Muscle of arm (tissue), 1 donor: ENCODE measurements at regions not wholly inside any gene's neighbourhood (a gene's known extent, or its start where the extent isn't known, plus 50 kb on each side); places are given as distances from the start of the nearest gene placed in this dataset.

Source experiments
- DNase-seq: peaks from one replicate; pipeline ENCODE4 v3.0.0-alpha.2; 2013

GRCh38 chr1:79847700-79848099 is 841.2 kb upstream of the ADGRL4 start:
- peak; percentile 5 for DNase-seq

DNA sequence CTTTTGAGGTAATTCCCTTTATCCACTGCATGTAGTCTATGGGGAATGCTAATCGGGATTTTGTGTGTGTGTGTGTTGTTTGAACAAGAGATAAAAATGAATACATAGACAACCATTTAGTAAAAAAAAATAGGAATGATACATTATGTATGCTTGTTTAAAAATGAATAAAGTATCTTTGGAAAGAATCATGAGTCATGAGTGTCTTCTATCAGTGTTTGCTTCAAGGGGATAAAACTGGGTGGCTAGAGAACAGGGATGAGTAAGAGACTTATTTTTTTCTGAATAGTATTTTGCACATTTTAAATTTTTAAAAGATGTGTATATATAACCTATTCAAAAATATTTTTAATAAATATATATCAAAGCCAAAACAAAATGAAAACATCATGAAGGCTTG is 839.4 kb upstream of the ADGRL4 start:
- DNase-seq, result no peak

- DNase-seq, result no peak
These were observed 836.3 kb upstream of the ADGRL4 start for GRCh38 chr1:79842811-79843210.

DNA sequence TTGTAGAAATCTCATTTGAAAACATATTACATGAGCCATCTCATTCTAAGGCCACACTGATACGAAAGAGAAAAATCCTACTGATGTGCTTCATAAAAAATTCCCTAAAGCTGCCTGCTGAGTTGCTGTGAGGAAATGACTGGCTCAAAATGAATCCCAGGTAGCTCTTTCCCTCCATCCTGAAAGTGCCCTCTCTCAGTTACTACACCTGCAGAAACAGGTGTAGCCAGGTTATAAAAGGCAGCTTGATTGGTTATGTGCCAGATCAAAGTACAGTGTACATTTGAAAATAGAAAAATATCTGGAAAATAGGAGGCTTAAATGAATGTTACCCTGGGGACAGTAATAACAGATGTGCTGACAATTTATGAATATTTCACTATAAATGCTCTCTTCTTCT is 833.4 kb upstream of the ADGRL4 start:
- no peak for DNase-seq

GRCh38 chr1:79827446-79827845 is 820.9 kb upstream of the ADGRL4 start:
- DNase-seq, result no peak

DNA sequence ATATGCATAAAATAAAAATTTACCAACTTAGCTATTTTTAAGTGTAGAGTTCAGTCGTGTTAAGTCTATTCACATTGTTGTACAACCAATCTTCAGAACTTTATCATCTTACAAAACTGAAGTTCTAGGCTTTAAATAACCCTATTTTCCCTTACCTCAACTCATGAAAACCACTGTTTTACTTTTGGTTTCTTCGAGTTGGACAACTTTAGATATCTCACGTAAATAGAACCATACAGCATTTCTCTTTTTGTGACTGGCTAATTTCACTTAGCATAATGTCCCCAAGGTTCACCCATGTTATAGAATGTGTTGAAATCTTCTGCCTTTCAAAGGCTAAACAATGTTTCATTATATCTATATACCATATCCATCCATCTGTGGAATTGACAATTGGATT is 819.0 kb upstream of the ADGRL4 start:
- DNase-seq, result no peak

GRCh38 chr1:79822053-79822452 is 815.5 kb upstream of the ADGRL4 start:
- no peak for DNase-seq

- no peak for DNase-seq
These were observed 812.6 kb upstream of the ADGRL4 start for GRCh38 chr1:79819140-79819539.

- no peak for DNase-seq
These were observed 810.6 kb upstream of the ADGRL4 start for GRCh38 chr1:79817031-79817560.

GRCh38 chr1:79815115-79815514 is 808.6 kb upstream of the ADGRL4 start:
- no peak for DNase-seq

DNA sequence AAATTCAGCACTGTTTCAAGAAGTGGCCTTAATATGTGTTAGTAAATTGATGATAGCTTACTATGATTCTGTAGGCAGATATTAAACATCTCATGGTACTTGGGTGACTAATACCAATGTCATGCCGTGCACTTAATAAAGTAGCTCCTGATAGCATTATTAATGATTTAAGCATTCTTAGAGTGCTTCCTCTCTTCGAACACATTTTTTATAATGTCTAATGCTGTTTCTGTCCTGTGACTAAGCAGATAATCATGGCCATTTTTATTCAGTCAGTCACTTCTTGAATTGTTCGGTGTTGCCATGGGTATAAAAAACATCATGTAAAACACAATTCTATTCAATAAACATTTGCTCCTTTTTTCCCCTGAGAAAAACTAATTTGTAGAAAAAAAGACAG is 804.6 kb upstream of the ADGRL4 start:
- no peak for DNase-seq

- no peak for DNase-seq
These were observed 802.4 kb upstream of the ADGRL4 start for GRCh38 chr1:79808816-79809475.

DNA sequence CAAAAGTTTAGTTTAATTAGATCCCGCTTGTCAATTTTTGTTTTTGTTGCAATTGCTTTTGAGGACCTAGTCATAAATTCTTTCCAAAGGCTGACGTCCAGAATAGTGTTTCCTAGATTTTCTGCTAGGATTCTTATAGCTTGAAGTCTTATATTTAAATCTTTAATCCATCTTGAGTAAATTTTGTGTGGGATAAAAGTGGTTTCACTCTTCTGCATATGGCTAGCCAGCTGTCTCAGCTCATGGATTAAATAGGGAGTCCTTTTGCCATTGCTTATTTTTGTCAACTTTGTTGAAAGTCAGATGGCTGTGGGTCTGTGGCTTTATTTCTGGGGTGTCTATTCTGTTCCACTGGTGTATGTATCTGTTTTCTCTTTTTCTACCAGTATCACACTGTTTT is 801.3 kb upstream of the ADGRL4 start:
- no peak for DNase-seq

- no peak for DNase-seq
These were observed 791.0 kb upstream of the ADGRL4 start for GRCh38 chr1:79797487-79797886.

DNA sequence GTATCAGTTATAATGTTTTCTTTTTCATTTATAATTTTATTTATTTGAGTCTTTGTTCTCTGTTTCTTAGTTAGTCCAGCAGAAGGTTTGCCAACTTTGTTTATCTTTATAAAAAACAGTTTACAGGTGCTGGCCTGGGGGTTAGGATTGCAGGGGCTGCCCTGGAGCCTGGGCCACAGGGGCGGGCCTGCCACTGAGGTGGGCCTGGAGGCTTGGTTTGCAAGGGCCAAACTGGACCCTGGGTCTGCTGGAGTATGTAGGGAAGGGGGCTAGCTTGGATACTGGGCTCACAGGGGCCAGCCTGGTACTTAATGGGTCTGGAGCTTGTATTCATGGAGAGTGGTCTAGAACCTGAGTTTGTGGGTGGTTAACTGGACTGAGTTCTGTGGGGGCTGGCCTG is 789.9 kb upstream of the ADGRL4 start:
- no peak for DNase-seq

GRCh38 chr1:79792219-79792930 is 785.8 kb upstream of the ADGRL4 start:
- peak; percentile 65 for DNase-seq

GRCh38 chr1:79791488-79792218 is 785.1 kb upstream of the ADGRL4 start:
- no peak for DNase-seq

GRCh38 chr1:79790950-79791349 is 784.4 kb upstream of the ADGRL4 start:
- DNase-seq, result no peak

DNA sequence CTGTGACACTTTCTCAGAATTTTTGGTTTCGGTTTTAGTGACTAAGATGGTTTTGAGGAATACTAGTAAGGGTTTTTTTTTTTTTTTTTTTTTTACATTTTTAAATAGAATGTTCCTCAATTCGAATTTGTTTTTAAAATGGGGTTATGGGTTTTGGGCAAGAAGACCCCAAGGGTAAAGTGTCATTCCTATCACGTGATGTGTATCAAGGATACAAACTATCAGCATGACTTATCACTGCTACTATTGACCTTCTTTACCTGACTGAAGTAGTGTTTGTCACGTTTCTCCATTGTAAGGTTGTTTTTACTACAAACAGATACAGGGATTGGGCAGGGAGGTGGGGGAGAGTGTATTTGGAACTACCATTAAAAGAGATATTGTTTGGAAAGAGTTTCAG is 781.1 kb upstream of the ADGRL4 start:
- DNase-seq, result no peak

- no peak for DNase-seq
These were observed 779.4 kb upstream of the ADGRL4 start for GRCh38 chr1:79785964-79786363.

DNA sequence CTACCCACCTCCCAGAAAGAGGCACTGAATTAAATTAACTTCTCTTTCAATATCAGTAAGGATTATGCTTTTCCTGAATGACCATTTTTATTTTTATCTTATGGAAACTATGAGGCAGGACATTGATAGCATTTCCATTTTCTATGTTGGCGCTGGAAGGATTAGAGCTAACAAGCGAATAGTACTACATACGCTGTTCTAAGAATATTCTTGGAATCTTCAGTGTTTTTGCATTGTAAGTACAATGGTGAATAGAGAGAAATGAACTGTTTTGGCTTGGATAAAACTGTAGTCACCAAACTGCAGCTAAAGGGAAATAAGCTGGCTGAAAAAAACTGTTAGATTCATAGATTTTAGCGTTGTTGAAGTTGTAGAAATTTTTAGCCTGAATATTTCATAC is 779.0 kb upstream of the ADGRL4 start:
- peak; percentile 24 for DNase-seq

DNA sequence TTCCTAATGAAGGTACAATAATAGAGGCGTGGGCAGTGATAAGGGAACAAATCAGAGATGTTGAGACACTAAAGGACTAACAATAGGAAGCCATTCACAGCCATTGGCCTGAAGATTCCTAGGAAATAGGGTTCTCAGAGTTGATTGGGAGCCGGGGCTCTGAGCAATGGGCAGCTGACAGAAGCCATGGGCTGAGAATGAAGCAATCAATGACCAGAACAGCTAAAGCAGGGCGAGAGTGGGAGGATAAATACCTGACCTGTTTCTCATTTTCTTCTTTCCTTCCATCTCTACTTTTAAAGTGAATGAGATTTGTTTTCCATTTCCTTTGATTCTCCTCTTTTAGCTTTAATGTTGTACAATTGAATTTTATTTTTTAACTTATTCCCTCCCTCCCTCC is 774.7 kb upstream of the ADGRL4 start:
- no peak for DNase-seq
